ENCODE measurements at regions not wholly inside any gene's neighbourhood (a gene's known extent, or its start where the extent isn't known, plus 50 kb on each side); places are given as distances from the start of the nearest gene placed in this dataset.
"Not testable (repeated sequence)": the region's sequence is repeated elsewhere in the genome, so short reads cannot be mapped to it uniquely, and the experiment has no call there.

DNA sequence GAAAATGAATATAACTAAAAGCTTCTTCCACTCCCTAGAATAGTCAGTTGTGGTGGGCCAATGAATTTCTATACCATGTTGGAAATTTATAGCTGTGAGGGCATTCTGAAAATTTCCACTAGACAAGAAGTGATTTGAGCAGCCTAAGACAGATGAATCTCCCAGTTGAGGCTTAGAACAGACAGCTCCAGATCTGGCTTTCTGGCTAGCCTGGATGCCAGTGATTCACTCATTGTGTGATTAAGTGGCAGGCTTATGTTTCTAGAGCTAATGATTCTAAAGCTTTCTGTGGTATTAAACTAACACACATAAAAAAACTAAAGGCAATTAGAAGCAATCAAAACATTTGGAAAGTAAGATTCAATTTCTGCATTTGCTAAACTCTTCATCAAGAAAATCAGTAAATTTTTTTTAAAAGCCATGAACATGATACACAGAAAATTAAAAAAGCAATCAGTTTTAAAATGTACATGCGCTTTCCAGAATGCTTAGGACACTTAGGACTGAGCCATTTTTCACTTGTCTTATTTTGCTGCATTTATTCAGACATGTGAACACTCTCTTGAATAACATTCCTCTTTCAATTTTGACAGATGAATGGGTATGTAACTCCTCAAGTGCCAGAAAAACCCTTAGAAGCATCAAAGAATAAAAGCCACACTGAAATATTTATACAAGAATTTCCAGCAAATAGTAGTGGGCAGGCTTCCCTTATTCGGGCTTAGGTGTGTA, 100.5 kb upstream of the GNAQ start:
- Mint-ChIP-seq H3K4me3 (peak overlapping the region; percentile 70 to 78), H3K4me1 (peaks cover 38% of the 10 kb centered on the region), H3K27me3 (no peaks in the 10 kb centered on the region), H3K9me3 (peaks cover 2 to 9% of the 10 kb centered on the region in 2 donors), H3K27ac (peak overlapping the region; percentile 78 to 89)
- ATAC-seq (no peak), DNase-seq (no peak)

GRCh38 chr9:78130853-78131252, 99.2 kb upstream of the GNAQ start:
- peaks cover 38% of the 10 kb centered on the region for H3K4me1 Mint-ChIP-seq
- H3K27me3 Mint-ChIP-seq = no peaks in the 10 kb centered on the region
- ATAC-seq (no peak), DNase-seq (no peak)
- H3K27ac Mint-ChIP-seq = no peak overlapping the region
- peaks cover 0 to under 1% of the 10 kb centered on the region in 2 donors for H3K9me3 Mint-ChIP-seq
- no peak overlapping the region for H3K4me3 Mint-ChIP-seq

- Mint-ChIP-seq H3K4me3 (no peak overlapping the region), H3K4me1 (peaks cover 38% of the 10 kb centered on the region), H3K27ac (no peak overlapping the region), H3K27me3 (no peaks in the 10 kb centered on the region), H3K9me3 (no peaks in the 10 kb centered on the region)
- no peak for DNase-seq
- no peak for ATAC-seq
These were observed 98.4 kb upstream of the GNAQ start for GRCh38 chr9:78130004-78130403.

GRCh38 chr9:78127279-78128225, 95.9 kb upstream of the GNAQ start:
- no peak for DNase-seq
- Mint-ChIP-seq H3K27me3 (no peaks in the 10 kb centered on the region), H3K27ac (no peak overlapping the region), H3K9me3 (no peaks in the 10 kb centered on the region), H3K4me1 (peaks cover 17% of the 10 kb centered on the region), H3K4me3 (no peak overlapping the region)
- ATAC-seq = no peak

DNA sequence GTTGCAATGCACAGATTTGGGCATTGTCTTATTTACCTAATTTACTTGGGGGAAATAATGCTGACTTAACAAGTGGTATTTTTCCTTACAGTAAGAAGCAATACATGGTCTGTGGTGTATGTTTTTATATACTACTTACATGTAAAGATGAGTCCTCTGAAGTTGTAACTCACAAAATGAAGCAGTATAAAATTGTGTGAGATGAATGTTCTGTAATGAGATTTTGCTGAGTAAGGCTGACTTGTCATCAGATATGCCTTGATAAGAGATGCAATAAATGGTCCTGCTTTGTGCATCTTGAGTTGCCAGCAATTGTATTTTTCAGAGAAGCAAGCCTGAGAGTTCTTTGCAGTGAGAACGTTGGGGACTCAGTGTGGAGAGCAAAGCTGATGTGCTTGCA, 92.2 kb upstream of the GNAQ start:
- Mint-ChIP-seq H3K27ac (no peak overlapping the region), H3K4me1 (peaks cover 18% of the 10 kb centered on the region), H3K27me3 (no peaks in the 10 kb centered on the region), H3K4me3 (no peak overlapping the region), H3K9me3 (no peaks in the 10 kb centered on the region)
- ATAC-seq (no peak), DNase-seq (no peak)

GRCh38 chr9:78122631-78123030, 91.0 kb upstream of the GNAQ start:
- Mint-ChIP-seq H3K9me3 (no peaks in the 10 kb centered on the region), H3K27ac (no peak overlapping the region), H3K27me3 (no peaks in the 10 kb centered on the region), H3K4me1 (peaks cover 28% of the 10 kb centered on the region), H3K4me3 (no peak overlapping the region)
- ATAC-seq (no peak), DNase-seq (no peak)

DNA sequence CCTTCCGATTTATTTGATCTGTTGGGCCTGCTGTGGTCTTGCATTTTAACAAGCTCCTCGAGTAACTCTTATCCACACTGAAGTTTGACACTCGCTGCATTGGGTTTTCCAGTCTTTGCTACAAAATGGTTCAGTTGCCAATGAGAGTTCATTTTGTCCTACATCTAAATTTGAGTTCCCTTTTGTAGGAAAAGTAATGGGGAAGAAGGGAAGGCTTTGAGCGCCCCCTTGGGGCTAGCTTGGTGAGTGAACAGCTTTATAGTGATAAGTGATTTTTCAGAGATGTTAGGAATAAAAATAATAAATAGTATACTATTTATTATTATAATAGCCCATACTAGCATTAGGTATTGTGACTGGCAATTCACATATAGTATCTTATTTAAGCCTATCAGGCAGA, 89.9 kb upstream of the GNAQ start:
- Mint-ChIP-seq H3K27ac (no peak overlapping the region), H3K27me3 (no peaks in the 10 kb centered on the region), H3K4me1 (peaks cover 28% of the 10 kb centered on the region), H3K9me3 (no peaks in the 10 kb centered on the region), H3K4me3 (no peak overlapping the region)
- peak in 1 of 2 donors; percentile 42 for DNase-seq
- ATAC-seq = no peak

- Mint-ChIP-seq H3K27ac (no peak overlapping the region), H3K9me3 (no peaks in the 10 kb centered on the region), H3K4me3 (peak overlapping the region; percentile 17 to 69), H3K27me3 (no peaks in the 10 kb centered on the region), H3K4me1 (peaks cover 28% of the 10 kb centered on the region)
- DNase-seq (peak in 1 of 2 donors; percentile 24), ATAC-seq (peak; percentile 99)
These were observed 87.3 kb upstream of the GNAQ start for GRCh38 chr9:78118742-78119473.

DNA sequence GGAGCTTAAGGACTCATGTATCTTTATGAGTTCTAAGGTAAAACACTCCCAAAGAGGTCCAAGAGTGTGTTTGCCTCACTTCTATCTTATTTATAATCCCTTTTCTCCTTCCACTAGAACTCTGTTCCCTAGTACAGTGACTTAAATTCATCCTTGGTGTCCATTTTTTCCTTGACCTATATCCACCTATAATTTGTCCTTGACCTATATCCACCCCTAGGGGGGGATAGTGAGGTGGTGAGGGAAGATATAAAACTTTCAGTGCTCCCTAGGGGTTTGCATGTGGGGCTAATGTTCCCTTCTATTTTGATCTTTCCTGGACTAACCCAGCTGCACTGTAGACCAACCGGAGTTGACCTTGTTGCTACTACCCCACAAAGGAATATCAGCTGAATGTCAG, 83.5 kb upstream of the GNAQ start:
- no peak overlapping the region for H3K27ac Mint-ChIP-seq
- DNase-seq (no peak), ATAC-seq (no peak)
- H3K4me1 Mint-ChIP-seq = peaks cover 21% of the 10 kb centered on the region
- H3K9me3 Mint-ChIP-seq = peaks cover 8 to 14% of the 10 kb centered on the region in 2 donors
- H3K27me3 Mint-ChIP-seq = no peaks in the 10 kb centered on the region
- no peak overlapping the region for H3K4me3 Mint-ChIP-seq

DNA sequence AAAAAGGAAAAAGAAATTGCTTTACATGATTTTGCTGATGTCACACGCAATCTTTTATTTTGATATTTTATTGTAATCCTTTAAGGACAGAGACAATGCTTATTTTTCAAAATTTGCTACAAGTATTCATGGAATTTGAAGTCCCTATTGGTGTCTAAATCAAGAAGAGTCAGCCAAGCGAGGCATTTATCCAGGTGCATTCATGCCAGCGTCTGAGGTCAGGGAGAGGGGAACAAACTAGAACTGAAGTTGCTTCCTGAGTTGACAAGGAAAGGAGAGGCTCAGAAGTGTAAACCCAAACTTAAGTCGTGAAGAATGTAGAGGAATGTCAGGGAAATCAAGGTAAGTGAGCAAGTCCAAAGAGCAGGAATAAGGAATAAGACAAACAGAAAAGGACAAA, 83.0 kb upstream of the GNAQ start:
- H3K27ac Mint-ChIP-seq = no peak overlapping the region
- DNase-seq = no peak
- no peak overlapping the region for H3K4me3 Mint-ChIP-seq
- no peak for ATAC-seq
- peaks cover 18% of the 10 kb centered on the region for H3K4me1 Mint-ChIP-seq
- no peaks in the 10 kb centered on the region for H3K27me3 Mint-ChIP-seq
- peaks cover 8 to 14% of the 10 kb centered on the region in 2 donors for H3K9me3 Mint-ChIP-seq

GRCh38 chr9:78112406-78112805, 80.8 kb upstream of the GNAQ start:
- H3K9me3 Mint-ChIP-seq = peaks cover 16 to 19% of the 10 kb centered on the region in 2 donors
- ATAC-seq (no peak), DNase-seq (no peak)
- H3K4me1 Mint-ChIP-seq = peaks cover 6% of the 10 kb centered on the region
- H3K4me3 Mint-ChIP-seq = no peak overlapping the region
- H3K27me3 Mint-ChIP-seq = no peaks in the 10 kb centered on the region
- H3K27ac Mint-ChIP-seq = no peak overlapping the region

- Mint-ChIP-seq H3K27ac (no peak overlapping the region), H3K4me1 (peaks cover 10% of the 10 kb centered on the region), H3K9me3 (peaks cover 20 to 23% of the 10 kb centered on the region in 2 donors), H3K27me3 (no peaks in the 10 kb centered on the region), H3K4me3 (no peak overlapping the region)
- no peak for ATAC-seq
- DNase-seq = no peak
These were observed 80.4 kb upstream of the GNAQ start for GRCh38 chr9:78112004-78112403.

GRCh38 chr9:78109075-78109474, 77.5 kb upstream of the GNAQ start:
- Mint-ChIP-seq H3K27me3 (no peaks in the 10 kb centered on the region), H3K4me3 (no peak overlapping the region), H3K27ac (no peak overlapping the region), H3K4me1 (peaks cover 33% of the 10 kb centered on the region), H3K9me3 (peaks cover 25 to 28% of the 10 kb centered on the region in 2 donors)
- ATAC-seq (no peak), DNase-seq (no peak)

GRCh38 chr9:78106586-78106985, 75.0 kb upstream of the GNAQ start:
- peaks cover 15 to 22% of the 10 kb centered on the region in 2 donors for H3K9me3 Mint-ChIP-seq
- peak; percentile 52 to 67 for DNase-seq
- ATAC-seq = peak; percentile 85

GRCh38 chr9:78103971-78104433, 72.4 kb upstream of the GNAQ start:
- peaks cover 12 to 20% of the 10 kb centered on the region in 2 donors for H3K9me3 Mint-ChIP-seq
- H3K27me3 Mint-ChIP-seq = no peaks in the 10 kb centered on the region
- H3K4me3 Mint-ChIP-seq = peak overlapping the region; percentile 27 to 50
- H3K27ac Mint-ChIP-seq = peak overlapping the region in 1 of 2 donors; percentile 48
- ATAC-seq (peak; percentile 88), DNase-seq (peak in 1 of 2 donors; percentile 49)
- H3K4me1 Mint-ChIP-seq = peaks cover 44% of the 10 kb centered on the region

More at GRCh38 chr9:78106586-78106985, 75.0 kb upstream of the GNAQ start:
- Mint-ChIP-seq H3K27ac (peak overlapping the region; percentile 61 to 84), H3K4me3 (peak overlapping the region in 1 of 2 donors; percentile 29), H3K4me1 (peaks cover 44% of the 10 kb centered on the region)
- H3K27me3 Mint-ChIP-seq = not testable (repeated sequence)

Data from stimulated activated naive CD8-positive, alpha-beta T cell treated with anti-CD3 and anti-CD28 coated beads, Interleukin-15, amount 100 ng/mL, for 72 hours (primary cell).